ENCODE measurements at regions not wholly inside any gene's neighbourhood (a gene's known extent, or its start where the extent isn't known, plus 50 kb on each side); places are given as distances from the start of the nearest gene placed in this dataset.

DNA sequence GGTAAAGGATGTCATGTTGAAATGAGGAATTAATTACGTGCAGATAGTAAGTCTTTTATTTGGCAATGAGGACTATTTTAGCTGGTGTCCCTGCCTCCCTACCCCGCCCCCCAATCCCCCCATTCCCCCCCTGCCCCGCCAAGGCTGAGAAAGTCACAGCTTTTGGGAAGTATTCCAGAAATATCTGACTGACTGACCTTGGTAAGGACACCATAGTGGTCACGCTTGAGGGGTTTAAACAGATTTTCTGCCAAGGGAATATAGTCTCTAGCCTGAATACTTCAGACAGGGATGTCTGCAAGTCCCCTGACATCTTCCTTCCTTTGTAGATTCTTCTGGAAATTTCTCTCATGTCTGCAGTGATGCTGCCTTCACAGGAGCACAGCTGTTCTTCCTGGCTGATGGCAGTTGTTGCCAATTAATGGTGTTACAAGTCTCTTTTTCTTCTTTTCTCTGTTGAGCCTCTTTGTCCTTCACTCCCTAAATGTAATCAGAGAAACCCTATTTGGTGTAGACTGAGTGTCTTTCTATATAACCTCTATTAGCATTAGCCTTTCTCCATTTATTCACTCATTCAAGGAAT, 53.7 kb upstream of the MGAT5 start:
- intact Hi-C loops (cut with micrococcal nuclease) = loop anchor here (10.0 kb wide), 1 partner anchor 245 kb away; no protein-coding TSS in a partner anchor
- ChIA-PET POLR2A (interaction anchor here (1.6 kb wide), 1 partner anchor 10 kb away, joined by 5 read pairs; no protein-coding TSS in a partner anchor), CTCF (interaction anchor here (1.2 to 1.3 kb wide), 2 partner anchors 29 to 45 kb away, joined by 3 to 4 read pairs; no protein-coding TSS in a partner anchor)
- H3K27ac Mint-ChIP-seq = peak overlapping the region; percentile 9
- no peaks in the 10 kb centered on the region for H3K9me3 Mint-ChIP-seq
- no peak for ATAC-seq (ENCODE audit: low read depth)
- TF ChIP-seq CTCF (IDR thresholded peaks at IDR 0.05) = no peak
- H3K36me3 Mint-ChIP-seq (ENCODE audit: low read depth) = peaks cover 2% of the 10 kb centered on the region
- DNase-seq = no peak
- H3K27me3 Mint-ChIP-seq = no peaks in the 10 kb centered on the region
- H3K4me1 Mint-ChIP-seq = peaks cover 72% of the 10 kb centered on the region
- no peak overlapping the region for H3K4me3 Mint-ChIP-seq

GRCh38 chr2:134201533-134201932, 52.3 kb upstream of the MGAT5 start:
- ATAC-seq (ENCODE audit: low read depth) (no peak), DNase-seq (no peak)
- POLR2A ChIA-PET = interaction anchor here (0.7 to 1.5 kb wide), 4 partner anchors 34 to 53 kb away, joined by 3 to 13 read pairs (median 6); partner anchors contain the start of gene MGAT5
- peaks cover 2% of the 10 kb centered on the region for H3K36me3 Mint-ChIP-seq (ENCODE audit: low read depth)
- peak overlapping the region; percentile 16 for H3K27ac Mint-ChIP-seq
- intact Hi-C loops (cut with micrococcal nuclease) = loop anchor here (10.0 kb wide), 1 partner anchor 247 kb away; no protein-coding TSS in a partner anchor
- no peak for TF ChIP-seq CTCF (IDR thresholded peaks at IDR 0.05)
- CTCF ChIA-PET = interaction anchor here (1.3 kb wide), 1 partner anchor 315 kb away, joined by 3 read pairs; no protein-coding TSS in a partner anchor
- peaks cover 58% of the 10 kb centered on the region for H3K4me1 Mint-ChIP-seq
- no peaks in the 10 kb centered on the region for H3K9me3 Mint-ChIP-seq
- H3K4me3 Mint-ChIP-seq = no peak overlapping the region
- no peaks in the 10 kb centered on the region for H3K27me3 Mint-ChIP-seq

DNA sequence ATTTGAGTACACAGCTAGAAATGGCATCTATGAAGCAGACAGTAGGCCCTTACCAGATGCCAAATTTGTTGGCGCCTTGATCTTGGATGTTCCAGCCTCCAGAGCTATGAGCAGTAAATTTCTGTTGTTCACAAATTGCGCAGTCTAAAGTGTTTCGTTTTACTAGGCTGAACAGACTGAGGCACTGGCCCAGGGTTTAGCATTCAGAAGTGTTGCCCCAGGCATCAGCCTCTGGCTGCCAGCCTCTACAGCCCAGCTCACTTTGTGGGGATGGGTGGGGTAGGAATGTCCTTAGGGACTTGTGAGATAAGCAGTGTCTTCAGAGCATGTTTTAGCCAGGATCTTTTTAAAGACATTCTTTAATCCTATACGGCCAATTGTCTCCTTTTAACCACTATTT, 51.5 kb upstream of the MGAT5 start:
- TF ChIP-seq CTCF (IDR thresholded peaks at IDR 0.05) = no peak
- H3K36me3 Mint-ChIP-seq (ENCODE audit: low read depth) = peaks cover 2% of the 10 kb centered on the region
- H3K9me3 Mint-ChIP-seq = no peaks in the 10 kb centered on the region
- no peaks in the 10 kb centered on the region for H3K27me3 Mint-ChIP-seq
- H3K4me1 Mint-ChIP-seq = peaks cover 49% of the 10 kb centered on the region
- POLR2A ChIA-PET = interaction anchor here (0.9 to 1.5 kb wide), 3 partner anchors 51 to 82 kb away, joined by 3 to 5 read pairs (median 4); partner anchors contain the start of gene MGAT5
- no peak for ATAC-seq (ENCODE audit: low read depth)
- CTCF ChIA-PET = interaction anchor here (1.3 to 1.7 kb wide), 2 partner anchors 84 to 316 kb away, joined by 3 to 6 read pairs; no protein-coding TSS in a partner anchor
- DNase-seq = no peak
- H3K4me3 Mint-ChIP-seq = no peak overlapping the region
- intact Hi-C loops (cut with micrococcal nuclease) = loop anchor here (10.0 kb wide), 1 partner anchor 248 kb away; no protein-coding TSS in a partner anchor
- H3K27ac Mint-ChIP-seq = peak overlapping the region; percentile 54

DNA sequence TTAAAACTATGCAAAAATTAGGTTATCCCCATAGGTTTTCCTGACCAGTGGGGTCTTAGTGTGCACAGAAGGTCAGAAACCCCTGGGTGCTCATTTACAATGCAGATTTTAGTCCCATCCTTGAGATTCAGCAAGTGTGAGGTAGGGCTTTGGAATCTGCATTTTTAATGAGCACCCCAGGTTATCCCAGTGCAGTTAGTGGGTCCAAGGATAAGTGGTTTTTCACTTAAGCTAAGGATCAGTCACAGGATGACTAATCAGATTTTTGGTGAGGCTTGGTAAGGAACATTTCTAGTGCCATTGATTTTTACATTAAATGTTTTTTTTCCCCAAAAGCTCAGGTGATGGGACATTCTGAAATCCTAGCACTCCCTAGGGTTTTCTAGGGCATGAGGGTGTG, 50.7 kb upstream of the MGAT5 start:
- H3K9me3 Mint-ChIP-seq = no peaks in the 10 kb centered on the region
- no peak for ATAC-seq (ENCODE audit: low read depth)
- ChIA-PET POLR2A (interaction anchor here (0.7 to 0.9 kb wide), 2 partner anchors 83 to 839 kb away, joined by 5 read pairs; no protein-coding TSS in a partner anchor), CTCF (interaction anchor here (1.7 kb wide), 1 partner anchor 84 kb away, joined by 6 read pairs; no protein-coding TSS in a partner anchor)
- no peak for DNase-seq
- TF ChIP-seq CTCF (IDR thresholded peaks at IDR 0.05) = no peak
- peaks cover 2% of the 10 kb centered on the region for H3K36me3 Mint-ChIP-seq (ENCODE audit: low read depth)
- H3K4me1 Mint-ChIP-seq = peaks cover 41% of the 10 kb centered on the region
- no peak overlapping the region for H3K4me3 Mint-ChIP-seq
- peak overlapping the region; percentile 54 for H3K27ac Mint-ChIP-seq
- no peaks in the 10 kb centered on the region for H3K27me3 Mint-ChIP-seq
- intact Hi-C loops (cut with micrococcal nuclease) = loop anchor here (10.0 kb wide), 1 partner anchor 248 kb away; no protein-coding TSS in a partner anchor

Measured in activated B cell treated with CpG ODN at 0.5 μM for 24 hours (primary cell).